Adrenal gland (tissue), 9 donors: ENCODE measurements at regions not wholly inside any gene's neighbourhood (a gene's known extent, or its start where the extent isn't known, plus 50 kb on each side); places are given as distances from the start of the nearest gene placed in this dataset.

ENCODE experiments used
- DNase-seq, 7 donors: peaks; one replicate each; pipeline ENCODE4 v3.0.0-alpha.2; 2019 to 2020
- H3K27ac ChIP-seq, 5 donors: fragments of 200-600 bp; sonication (generic) in 4 of 5; 1 replicate in 3 of 5; 2 replicates in 2 of 5; pipeline versions ENCODE4 v1.5.1 to v1.8.0; 2016 to 2020; ENCODE audit warnings: mild to moderate bottlenecking in 1 of 5
- H3K27me3 ChIP-seq: fragments of 200-600 bp; 2 replicates; pipeline ENCODE4 v1.8.0; 2021
- H3K36me3 ChIP-seq, 2 donors: fragments of 200-600 bp; replicated peaks in 1 of 2; 1 replicate in 1 of 2; 2 replicates in 1 of 2; pipeline versions ENCODE4 v1.5.1 to v1.8.0; 2018 to 2022
- H3K4me1 ChIP-seq, 2 donors: fragments of 200-600 bp; replicated peaks in 1 of 2; 1 replicate in 1 of 2; 2 replicates in 1 of 2; pipeline versions ENCODE4 v1.5.1 to v1.8.0; 2018 to 2021
- H3K4me3 ChIP-seq, 4 donors: fragments of 200-600 bp; sonication (generic) in 3 of 4; one replicate each; pipeline ENCODE4 v1.5.1; 2016 to 2018
- H3K9me3 ChIP-seq, 3 donors: fragments of 200-600 bp; sonication (generic) in 1 of 3; replicated peaks in 1 of 3; 1 replicate in 2 of 3; 2 replicates in 1 of 3; pipeline versions ENCODE4 v1.5.1 to v1.8.0; 2016 to 2021
- CTCF ChIP-seq, 6 experiments: fragments of 450-650 bp in 4 of 6; fragments of 200-600 bp in 2 of 6; sonication (generic) in 1 of 6; IDR thresholded peaks; 1 replicate in 5 of 6; 2 replicates in 1 of 6; pipeline versions ENCODE4 v1.5.1 to v1.8.0; 2016 to 2021; ENCODE audit warnings: antibody characterized with exemption in 6 of 6, mild to moderate bottlenecking in 2 of 6, moderate library complexity in 1 of 6
- POLR2A ChIP-seq, 2 donors: fragments of 450-650 bp; IDR thresholded peaks; one replicate each; pipeline ENCODE4 v1.6.1; 2017; ENCODE audit warnings: antibody characterized with exemption in 2 of 2, mild to moderate bottlenecking in 2 of 2, moderate library complexity in 1 of 2
- WGBS, 4 donors: extraction: QIAGEN DNeasy Blood & Tissue Kit in 2 of 4; methylation state at CpG; one replicate each; pipeline versions ENCODE4 v1.1.5 to v1.1.7; 2013 to 2017; 5-methylcytosine and 5-hydroxymethylcytosine counted together
- intact Hi-C, 2 donors: fragments of 100-400 bp; cut with DNase I; formaldehyde crosslinking; loops; one replicate each; pipeline versions ENCODE4 v1.14.1 to v1.15.0; 2022 to 2023
- donor health status: healthy with polysubstance abuse.
- donor health status: Bipolar disorder and iron deficiency.
- donor health status: DM: yes; HTN: yes; CAD: no.
- donor health status: DM: no; HTN: no; CAD: no.
- donor health status: DM: no; HTN: no; CAD: no.

- Histone ChIP-seq H3K9me3 (no peaks in the 10 kb centered on the region), H3K27me3 (no peaks in the 10 kb centered on the region), H3K4me3 (no peak overlapping the region), H3K27ac (no peak overlapping the region), H3K4me1 (no peaks in the 10 kb centered on the region), H3K36me3 (no peaks in the 10 kb centered on the region)
- no peak for DNase-seq
- no peak for TF ChIP-seq CTCF (IDR thresholded peaks at IDR 0.05)
- intact Hi-C loops = no loop called here
- WGBS, 4 donors = 83 to 93% (median 90%) methylated on average over 3 of the region's 3 CpGs
Measured at GRCh38 chr9:2343756-2344155, 277.8 kb upstream of the VLDLR start.

- no peaks in the 10 kb centered on the region for H3K36me3 ChIP-seq
- no peaks in the 10 kb centered on the region for H3K9me3 ChIP-seq
- H3K4me3 ChIP-seq = no peak overlapping the region
- no peak overlapping the region for H3K27ac ChIP-seq
- 93 to 99% (median 98%) methylated on average over 2 of the region's 2 CpGs for WGBS, 4 donors
- no peak for TF ChIP-seq CTCF (IDR thresholded peaks at IDR 0.05)
- TF ChIP-seq POLR2A (IDR thresholded peaks at IDR 0.05) = no peak
- intact Hi-C loops = no loop called here
- DNase-seq = no peak
- H3K4me1 ChIP-seq = no peaks in the 10 kb centered on the region
- H3K27me3 ChIP-seq = no peaks in the 10 kb centered on the region
Measured at GRCh38 chr9:2344436-2344835, 277.2 kb upstream of the VLDLR start.

- no peaks in the 10 kb centered on the region for H3K9me3 ChIP-seq
- no peaks in the 10 kb centered on the region for H3K4me1 ChIP-seq
- no peak overlapping the region for H3K4me3 ChIP-seq
- intact Hi-C loops = no loop called here
- TF ChIP-seq CTCF (IDR thresholded peaks at IDR 0.05) (no peak), POLR2A (IDR thresholded peaks at IDR 0.05) (no peak)
- 53 to 71% (median 68%) methylated on average over 4 of the region's 4 CpGs for WGBS, 4 donors
- no peak overlapping the region for H3K27ac ChIP-seq
- no peak for DNase-seq
- H3K27me3 ChIP-seq = no peaks in the 10 kb centered on the region
- no peaks in the 10 kb centered on the region for H3K36me3 ChIP-seq
Measured at GRCh38 chr9:2345013-2345412, 276.6 kb upstream of the VLDLR start.

GRCh38 chr9:2346277-2346913 lies 275.2 kb upstream of the VLDLR start:
- H3K4me1 ChIP-seq = no peaks in the 10 kb centered on the region
- no peak for DNase-seq
- intact Hi-C loops = no loop called here
- H3K36me3 ChIP-seq = no peaks in the 10 kb centered on the region
- H3K27me3 ChIP-seq = no peaks in the 10 kb centered on the region
- H3K4me3 ChIP-seq = no peak overlapping the region
- WGBS, 4 donors = 76 to 90% (median 86%) methylated on average over 2 of the region's 2 CpGs
- H3K27ac ChIP-seq = no peak overlapping the region
- no peaks in the 10 kb centered on the region for H3K9me3 ChIP-seq
- TF ChIP-seq POLR2A (IDR thresholded peaks at IDR 0.05) (no peak), CTCF (IDR thresholded peaks at IDR 0.05) (no peak)
